Adrenal gland (tissue), 5 donors: ENCODE measurements at regions not wholly inside any gene's neighbourhood (a gene's known extent, or its start where the extent isn't known, plus 50 kb on each side); places are given as distances from the start of the nearest gene placed in this dataset.

Experiments
- CTCF ChIP-seq, 6 experiments: fragments of 450-650 bp in 4 of 6; fragments of 200-600 bp in 2 of 6; sonication (generic) in 1 of 6; IDR thresholded peaks; 1 replicate in 5 of 6; 2 replicates in 1 of 6; pipeline versions ENCODE4 v1.5.1 to v1.8.0; 2016 to 2021; ENCODE audit warnings: antibody characterized with exemption in 6 of 6, mild to moderate bottlenecking in 2 of 6, moderate library complexity in 1 of 6
- POLR2A ChIP-seq, 2 donors: fragments of 450-650 bp; IDR thresholded peaks; one replicate each; pipeline ENCODE4 v1.6.1; 2017; ENCODE audit warnings: antibody characterized with exemption in 2 of 2, mild to moderate bottlenecking in 2 of 2, moderate library complexity in 1 of 2
- donor health status: DM: no; HTN: no; CAD: no.

- no peak for TF ChIP-seq CTCF (IDR thresholded peaks at IDR 0.05)
- no peak for TF ChIP-seq POLR2A (IDR thresholded peaks at IDR 0.05)
Observed at GRCh38 chr16:86010680-86011141, 111.7 kb downstream of the IRF8 start.
